PC-9 (cell line): ENCODE measurements at regions not wholly inside any gene's neighbourhood (a gene's known extent, or its start where the extent isn't known, plus 50 kb on each side); places are given as distances from the start of the nearest gene placed in this dataset.

Source experiments
- BruUV-seq: library from RNA; stranded (reverse); fragments of 400-500 nt; replicated peaks from 2 replicates; lab custom pipeline; 2021; lab: Mats Ljungman, UMichigan
- CTCF ChIA-PET: fragments of 300-600 bp; sonication (Branson Sonifier 250); formaldehyde crosslinking; loops from one replicate; lab custom pipeline; 2022; ENCODE audit warnings: antibody characterized with exemption; lab: Charles Lee
- POLR2A ChIA-PET: fragments of 300-600 bp; sonication (Branson Sonifier 250); formaldehyde crosslinking; loops from one replicate; lab custom pipeline; 2022; ENCODE audit warnings: antibody characterized with exemption; ENCODE audit not compliant: unreplicated experiment; lab: Charles Lee
- DNase-seq, 2 experiments: peaks; one replicate each; pipeline versions ENCODE4 v3.0.0 to v3.0.0-alpha.2; 2015 to 2022; ENCODE audit warnings: mixed read lengths in 1 of 2
- H2AFZ ChIP-seq: fragments of 200-600 bp; sonication (generic); 2 replicates; pipeline ENCODE4 v1.8.1; 2017; ENCODE audit warnings: antibody characterized with exemption
- H3F3A ChIP-seq: fragments of 200-600 bp; sonication (generic); 2 replicates; pipeline ENCODE4 v1.8.1; 2017; ENCODE audit warnings: antibody characterized with exemption, mild to moderate bottlenecking, low read depth; ENCODE audit not compliant: insufficient read depth
- H3K27ac ChIP-seq: fragments of 200-600 bp; sonication (generic); 2 replicates; pipeline ENCODE4 v1.6.1; 2016; ENCODE audit warnings: mixed run types
- H3K27me3 ChIP-seq: fragments of 200-600 bp; sonication (generic); 2 replicates; pipeline ENCODE4 v1.6.1; 2016; ENCODE audit warnings: low read depth, mixed run types; ENCODE audit not compliant: insufficient read depth
- H3K36me3 ChIP-seq: fragments of 200-600 bp; sonication (generic); 2 replicates; pipeline ENCODE4 v1.6.1; 2016; ENCODE audit warnings: low read depth, mixed run types
- H3K4me1 ChIP-seq: fragments of 200-600 bp; sonication (generic); replicated peaks from 2 replicates; pipeline ENCODE4 v1.6.1; 2016; ENCODE audit warnings: mixed run types; ENCODE audit not compliant: insufficient read depth
- H3K4me2 ChIP-seq: fragments of 200-600 bp; sonication (generic); 2 replicates; pipeline ENCODE4 v1.6.1; 2017; ENCODE audit warnings: mixed run types
- H3K4me3 ChIP-seq: fragments of 200-600 bp; sonication (generic); 2 replicates; pipeline ENCODE4 v1.6.1; 2016; ENCODE audit warnings: mixed run types
- H3K79me2 ChIP-seq: fragments of 200-600 bp; sonication (generic); 2 replicates; pipeline ENCODE4 v1.6.1; 2017; ENCODE audit warnings: low read depth, mixed run types
- H3K9me2 ChIP-seq: fragments of 200-600 bp; sonication (generic); 2 replicates; pipeline ENCODE4 v1.8.1; 2017; ENCODE audit warnings: mild to moderate bottlenecking; ENCODE audit not compliant: insufficient read depth
- H3K9me3 ChIP-seq: fragments of 200-600 bp; sonication (generic); 2 replicates; pipeline ENCODE4 v1.8.1; 2016; ENCODE audit warnings: low read depth; ENCODE audit not compliant: insufficient read depth
- H4K20me1 ChIP-seq: fragments of 200-600 bp; sonication (generic); 2 replicates; pipeline ENCODE4 v1.8.1; 2017; ENCODE audit not compliant: insufficient read depth
- CTCF ChIP-seq: fragments of 200-600 bp; sonication (generic); conservative IDR thresholded peaks from 2 replicates; pipeline ENCODE4 v1.6.1; 2017; ENCODE audit warnings: mixed run types, antibody characterized with exemption, mild to moderate bottlenecking, moderate library complexity
- EZH2 ChIP-seq: fragments of 200-600 bp; sonication (generic); IDR thresholded peaks from 2 replicates; pipeline ENCODE4 v1.8.0; 2017; ENCODE audit warnings: antibody characterized with exemption, low read depth
- intact Hi-C: fragments of 100-400 bp; cut with micrococcal nuclease; formaldehyde crosslinking; loops from one replicate; pipeline ENCODE4 v1.10.0; 2022; ENCODE audit not compliant: unreplicated experiment

DNA sequence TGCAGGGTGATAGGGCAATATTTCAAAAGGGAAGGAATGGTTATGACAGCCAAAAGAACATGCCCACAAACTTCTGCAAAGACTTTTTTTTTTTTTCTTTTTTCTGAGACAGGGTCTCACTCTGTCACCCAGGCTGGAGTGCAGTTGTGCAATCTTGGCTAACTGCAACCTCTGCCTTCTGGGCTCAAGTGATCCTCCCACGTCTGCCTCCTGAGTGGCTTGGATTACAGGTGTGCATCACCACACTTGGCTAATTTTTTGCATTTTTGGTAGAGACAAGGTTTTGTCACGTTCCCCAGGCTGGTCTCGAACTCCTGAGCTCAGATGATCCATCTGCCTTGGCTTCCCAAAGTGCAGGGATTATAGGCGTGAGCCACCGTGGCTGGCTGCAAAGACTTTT lies 117.6 kb upstream of the ADGRF1 start:
- ChIA-PET CTCF (no interaction called here), POLR2A (no interaction called here)
- H4K20me1 ChIP-seq: no peaks in the 10 kb centered on the region
- peaks cover 25% of the 10 kb centered on the region for H3F3A ChIP-seq
- no peaks in the 10 kb centered on the region for H3K27me3 ChIP-seq
- intact Hi-C loops: no loop called here
- TF ChIP-seq EZH2 (no peak), CTCF (no peak)
- peaks cover 19% of the 10 kb centered on the region for H3K9me3 ChIP-seq
- no peak overlapping the region for H3K4me2 ChIP-seq
- H3K79me2 ChIP-seq: no peaks in the 10 kb centered on the region
- H3K4me3 ChIP-seq: no peak overlapping the region
- no peaks in the 10 kb centered on the region for H3K9me2 ChIP-seq
- H3K4me1 ChIP-seq: peaks cover 53% of the 10 kb centered on the region
- peaks cover 14% of the 10 kb centered on the region; the same call in 1 of the 2 replicates for H3K36me3 ChIP-seq
- H2AFZ ChIP-seq: no peak overlapping the region
- peak overlapping the region; percentile 90 for H3K27ac ChIP-seq
- BruUV-seq: no TSS peak
- no peak for DNase-seq

- BruUV-seq: no TSS peak
Observed at GRCh38 chr6:47157653-47158219, 115.6 kb upstream of the ADGRF1 start.

DNA sequence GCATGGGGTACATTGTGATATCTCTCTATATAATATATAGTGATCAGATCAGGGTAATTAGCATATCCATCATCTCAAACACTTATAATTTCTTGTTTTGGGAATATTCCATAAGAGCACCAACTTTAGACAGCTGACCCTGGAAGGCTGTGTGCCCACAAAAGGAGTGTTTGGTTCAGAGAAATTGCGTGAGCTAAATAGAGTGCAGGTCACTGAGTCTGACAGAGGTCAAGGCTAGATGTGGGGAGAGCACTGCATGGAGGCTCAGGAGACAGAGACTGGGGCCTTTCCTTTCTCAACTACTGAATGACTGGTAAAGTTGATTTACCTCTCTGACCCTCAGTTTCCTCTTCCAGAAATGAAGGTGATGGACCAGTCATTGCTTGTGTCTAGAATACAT lies 114.9 kb upstream of the ADGRF1 start:
- H3F3A ChIP-seq: peaks cover 50% of the 10 kb centered on the region
- no peak overlapping the region for H2AFZ ChIP-seq
- H3K9me2 ChIP-seq: no peaks in the 10 kb centered on the region
- no peaks in the 10 kb centered on the region for H4K20me1 ChIP-seq
- no peaks in the 10 kb centered on the region for H3K36me3 ChIP-seq
- ChIA-PET CTCF (no interaction called here), POLR2A (no interaction called here)
- intact Hi-C loops: no loop called here
- peaks cover 61% of the 10 kb centered on the region for H3K4me1 ChIP-seq
- no peak overlapping the region for H3K27ac ChIP-seq
- no peaks in the 10 kb centered on the region for H3K79me2 ChIP-seq
- TF ChIP-seq EZH2 (no peak), CTCF (no peak)
- BruUV-seq: no TSS peak
- H3K4me2 ChIP-seq: no peak overlapping the region
- H3K9me3 ChIP-seq: no peaks in the 10 kb centered on the region
- DNase-seq: no peak
- H3K27me3 ChIP-seq: no peaks in the 10 kb centered on the region
- no peak overlapping the region for H3K4me3 ChIP-seq

More at GRCh38 chr6:47157653-47158219, 115.6 kb upstream of the ADGRF1 start:
- intact Hi-C loops: no loop called here
- Histone ChIP-seq H3K4me1 (peaks cover 61% of the 10 kb centered on the region), H3F3A (peaks cover 43% of the 10 kb centered on the region), H3K27ac (no peak overlapping the region), H3K9me2 (no peaks in the 10 kb centered on the region), H3K27me3 (no peaks in the 10 kb centered on the region), H3K4me2 (no peak overlapping the region), H3K4me3 (no peak overlapping the region), H4K20me1 (no peaks in the 10 kb centered on the region), H3K79me2 (no peaks in the 10 kb centered on the region), H2AFZ (no peak overlapping the region), H3K9me3 (0 out of 2 replicates have a peak, but pooled peaks cover 3% of the 10 kb centered on the region), H3K36me3 (0 out of 2 replicates have a peak, but pooled peaks cover 7% of the 10 kb centered on the region)
- TF ChIP-seq CTCF: no peak
- TF ChIP-seq EZH2: no peak
- ChIA-PET POLR2A (interaction anchor here (0.6 kb wide), 1 partner anchor 10 kb away, joined by 4 read pairs; no protein-coding TSS in a partner anchor), CTCF (no interaction called here)
- DNase-seq: no peak
